B cell (primary cell): ENCODE measurements at regions not wholly inside any gene's neighbourhood (a gene's known extent, or its start where the extent isn't known, plus 50 kb on each side); places are given as distances from the start of the nearest gene placed in this dataset.

Source experiments
- ATAC-seq: fragments of 200-7000 bp; cut with Tn5 transposase; one replicate; pipeline ENCODE4 v1.10.0; 2021; ENCODE audit warnings: low read depth, mild to moderate bottlenecking, moderate number of reproducible peaks, moderate library complexity
- CTCF ChIA-PET: fragments of 350-600 bp; sonication (Branson Sonifier 250); formaldehyde crosslinking; loops from one replicate; lab custom pipeline; 2021; ENCODE audit warnings: antibody characterized with exemption, inconsistent platforms; lab: Charles Lee
- POLR2A ChIA-PET: fragments of 350-600 bp; sonication (Branson Sonifier 250); formaldehyde crosslinking; loops from one replicate; lab custom pipeline; 2021; ENCODE audit warnings: antibody characterized with exemption; lab: Charles Lee
- DNase-seq: peaks from one replicate; pipeline ENCODE4 v3.0.0; 2013
- H2AFZ ChIP-seq: 2 replicates; pipeline ENCODE4 v1.6.1; 2012; ENCODE audit warnings: mild to moderate bottlenecking, low read depth, low read length; ENCODE audit not compliant: insufficient read depth, poor library complexity, severe bottlenecking
- H3K27ac ChIP-seq, 2 donors: 1 replicate in 1 of 2; 2 replicates in 1 of 2; pipeline ENCODE4 v1.5.1; 2012 to 2013; ENCODE audit warnings: low read length in 2 of 2, mild to moderate bottlenecking in 2 of 2, moderate library complexity in 1 of 2
- H3K27me3 ChIP-seq, 4 experiments: fragments of 200-600 bp in 1 of 4; sonication (generic) in 1 of 4; replicated peaks in 1 of 4; 1 replicate in 2 of 4; 2 replicates in 2 of 4; pipeline versions ENCODE4 v1.6.1 to v1.7.0; 2013 to 2016; ENCODE audit warnings: low read length in 3 of 4, mild to moderate bottlenecking in 2 of 4, mixed read lengths in 1 of 4, moderate library complexity in 1 of 4; ENCODE audit not compliant: insufficient read depth in 4 of 4, control insufficient read depth in 3 of 4; ENCODE audit errors: control extremely low read depth in 1 of 4
- H3K36me3 ChIP-seq, 2 experiments: replicated peaks in 1 of 2; 1 replicate in 1 of 2; 2 replicates in 1 of 2; pipeline versions ENCODE4 v1.6.1 to v1.7.1; 2013; ENCODE audit warnings: low read length in 1 of 2; ENCODE audit not compliant: insufficient read depth in 2 of 2, control insufficient read depth in 1 of 2; ENCODE audit errors: control extremely low read depth in 1 of 2, extremely low read depth in 1 of 2
- H3K4me1 ChIP-seq, 2 donors: fragments of 200-600 bp in 1 of 2; sonication (generic) in 1 of 2; 1 replicate in 1 of 2; 2 replicates in 1 of 2; pipeline versions ENCODE4 v1.5.1 to v1.6.1; 2013 to 2017; ENCODE audit warnings: low read length in 2 of 2; ENCODE audit not compliant: control insufficient read depth in 2 of 2, insufficient read depth in 2 of 2
- H3K4me2 ChIP-seq: replicated peaks from 2 replicates; pipeline ENCODE3; 2012; ENCODE audit warnings: mild to moderate bottlenecking, low read depth, low read length; ENCODE audit not compliant: poor library complexity, severe bottlenecking
- H3K4me3 ChIP-seq, 5 experiments: fragments of 200-600 bp in 1 of 5; sonication (generic) in 1 of 5; 1 replicate in 3 of 5; 2 replicates in 2 of 5; pipeline versions ENCODE4 v1.5.1 to v1.7.0; 2011 to 2016; ENCODE audit warnings: low read length in 4 of 5, mild to moderate bottlenecking in 4 of 5, low read depth in 2 of 5, control low read depth in 1 of 5, moderate library complexity in 1 of 5; ENCODE audit not compliant: insufficient read depth in 1 of 5; ENCODE audit errors: control extremely low read depth in 1 of 5, extremely low read depth in 1 of 5
- H3K79me2 ChIP-seq: fragments of 200-600 bp; sonication (generic); one replicate; pipeline ENCODE4 v1.6.0; 2016; ENCODE audit warnings: low read length; ENCODE audit not compliant: control insufficient read depth, insufficient read depth
- H3K9ac ChIP-seq: fragments of 200-600 bp; sonication (generic); 2 replicates; pipeline ENCODE4 v1.6.1; 2017; ENCODE audit warnings: mild to moderate bottlenecking, low read length, moderate library complexity
- H3K9me3 ChIP-seq, 3 donors: one replicate each; pipeline versions ENCODE4 v1.6.1 to v1.7.1; 2013; ENCODE audit warnings: low read length in 2 of 3; ENCODE audit not compliant: control insufficient read depth in 2 of 3, insufficient read depth in 1 of 3; ENCODE audit errors: control extremely low read depth in 1 of 3
- H4K20me1 ChIP-seq: 2 replicates; pipeline ENCODE4 v1.6.0; 2012; ENCODE audit warnings: mild to moderate bottlenecking, low read length; ENCODE audit not compliant: insufficient read depth, control insufficient read depth, poor library complexity, severe bottlenecking
- H3K27ac Mint-ChIP-seq: one replicate; pipeline ENCODE4 v1.8.0; 2021; ENCODE audit warnings: mixed read lengths
- H3K27me3 Mint-ChIP-seq: one replicate; pipeline ENCODE4 v1.8.0; 2021; ENCODE audit warnings: mixed read lengths
- H3K4me1 Mint-ChIP-seq: one replicate; pipeline ENCODE4 v1.8.0; 2021; ENCODE audit warnings: mixed read lengths
- H3K4me3 Mint-ChIP-seq: one replicate; pipeline ENCODE4 v1.8.0; 2021; ENCODE audit warnings: mixed read lengths
- H3K9me3 Mint-ChIP-seq: one replicate; pipeline ENCODE4 v1.8.0; 2022; ENCODE audit warnings: mixed read lengths; ENCODE audit not compliant: insufficient read depth
- EZH2 ChIP-seq: IDR thresholded peaks from 2 replicates; pipeline ENCODE4 v1.6.1; 2012; ENCODE audit warnings: borderline replicate concordance, low read depth, mild to moderate bottlenecking, moderate library complexity, low read length; ENCODE audit not compliant: insufficient read depth, poor library complexity, severe bottlenecking
- WGBS: methylation state at CpG from one replicate; pipeline ENCODE4 v1.1.5; 2013; ENCODE audit warnings: missing lambda C conversion rate; ENCODE audit not compliant: insufficient coverage; 5-methylcytosine and 5-hydroxymethylcytosine counted together
- intact Hi-C: fragments of 100-400 bp; cut with micrococcal nuclease; formaldehyde crosslinking; loops from one replicate; pipeline ENCODE4 v1.10.0; 2022
- TF ChIP-seq, protein P1 (sequence below): fragments of 200-600 bp; IDR thresholded peaks from one replicate; pipeline ENCODE4 v1.8.0; 2022; ENCODE audit warnings: antibody characterized with exemption, mild to moderate bottlenecking

- Histone ChIP-seq H3K36me3 (no peaks in the 10 kb centered on the region), H3K27ac (no peak overlapping the region), H3K27me3 (no peaks in the 10 kb centered on the region), H3K9ac (no peak overlapping the region), H2AFZ (no peak overlapping the region), H3K4me1 (no peaks in the 10 kb centered on the region), H3K9me3 (no peaks in the 10 kb centered on the region), H3K4me2 (no peak overlapping the region), H4K20me1 (no peaks in the 10 kb centered on the region), H3K79me2 (no peaks in the 10 kb centered on the region), H3K4me3 (no peak overlapping the region)
- Mint-ChIP-seq H3K4me1 (no peaks in the 10 kb centered on the region), H3K27me3 (no peaks in the 10 kb centered on the region), H3K4me3 (no peak overlapping the region), H3K27ac (no peak overlapping the region), H3K9me3 (peaks cover 3% of the 10 kb centered on the region)
- POLR2A ChIA-PET: no interaction called here
- TF ChIP-seq, protein P1, sequence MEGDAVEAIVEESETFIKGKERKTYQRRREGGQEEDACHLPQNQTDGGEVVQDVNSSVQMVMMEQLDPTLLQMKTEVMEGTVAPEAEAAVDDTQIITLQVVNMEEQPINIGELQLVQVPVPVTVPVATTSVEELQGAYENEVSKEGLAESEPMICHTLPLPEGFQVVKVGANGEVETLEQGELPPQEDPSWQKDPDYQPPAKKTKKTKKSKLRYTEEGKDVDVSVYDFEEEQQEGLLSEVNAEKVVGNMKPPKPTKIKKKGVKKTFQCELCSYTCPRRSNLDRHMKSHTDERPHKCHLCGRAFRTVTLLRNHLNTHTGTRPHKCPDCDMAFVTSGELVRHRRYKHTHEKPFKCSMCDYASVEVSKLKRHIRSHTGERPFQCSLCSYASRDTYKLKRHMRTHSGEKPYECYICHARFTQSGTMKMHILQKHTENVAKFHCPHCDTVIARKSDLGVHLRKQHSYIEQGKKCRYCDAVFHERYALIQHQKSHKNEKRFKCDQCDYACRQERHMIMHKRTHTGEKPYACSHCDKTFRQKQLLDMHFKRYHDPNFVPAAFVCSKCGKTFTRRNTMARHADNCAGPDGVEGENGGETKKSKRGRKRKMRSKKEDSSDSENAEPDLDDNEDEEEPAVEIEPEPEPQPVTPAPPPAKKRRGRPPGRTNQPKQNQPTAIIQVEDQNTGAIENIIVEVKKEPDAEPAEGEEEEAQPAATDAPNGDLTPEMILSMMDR: no peak
- no peak for TF ChIP-seq EZH2
- ATAC-seq: no peak
- intact Hi-C loops: no loop called here
- CTCF ChIA-PET: no interaction called here
- no peak for DNase-seq
- WGBS: 93% methylated on average over 2 of the region's 4 CpGs
These were observed 471.3 kb upstream of the GOT2 start for GRCh38 chr16:59205403-59205802.

GRCh38 chr16:59204589-59204988 lies 470.5 kb upstream of the GOT2 start:
- no peak for ATAC-seq
- H3K9ac ChIP-seq: no peak overlapping the region
- H3K4me2 ChIP-seq: no peak overlapping the region
- no peak overlapping the region for H3K4me3 ChIP-seq
- no peak overlapping the region for H2AFZ ChIP-seq
- Mint-ChIP-seq H3K4me3 (no peak overlapping the region), H3K9me3 (peaks cover 3% of the 10 kb centered on the region), H3K27me3 (no peaks in the 10 kb centered on the region), H3K4me1 (no peaks in the 10 kb centered on the region), H3K27ac (no peak overlapping the region)
- WGBS: 91% methylated on average over 1 of the region's 5 CpGs
- CTCF ChIA-PET: no interaction called here
- POLR2A ChIA-PET: no interaction called here
- no peaks in the 10 kb centered on the region for H3K9me3 ChIP-seq
- no peak for DNase-seq
- H3K36me3 ChIP-seq: no peaks in the 10 kb centered on the region
- no peaks in the 10 kb centered on the region for H4K20me1 ChIP-seq
- TF ChIP-seq EZH2: no peak
- TF ChIP-seq, protein P1: no peak
- intact Hi-C loops: no loop called here
- no peaks in the 10 kb centered on the region for H3K4me1 ChIP-seq
- no peak overlapping the region for H3K27ac ChIP-seq
- H3K27me3 ChIP-seq: no peaks in the 10 kb centered on the region
- no peaks in the 10 kb centered on the region for H3K79me2 ChIP-seq
